GM18498 (cell line): ENCODE measurements at regions not wholly inside any gene's neighbourhood (a gene's known extent, or its start where the extent isn't known, plus 50 kb on each side); places are given as distances from the start of the nearest gene placed in this dataset.

Experiments used
- ATAC-seq: cut with Tn5 transposase; IDR thresholded peaks from one replicate; pipeline ENCODE4 v1.9.1; 2021; ENCODE audit warnings: mild to moderate bottlenecking, moderate library complexity; ENCODE audit not compliant: unreplicated experiment

DNA sequence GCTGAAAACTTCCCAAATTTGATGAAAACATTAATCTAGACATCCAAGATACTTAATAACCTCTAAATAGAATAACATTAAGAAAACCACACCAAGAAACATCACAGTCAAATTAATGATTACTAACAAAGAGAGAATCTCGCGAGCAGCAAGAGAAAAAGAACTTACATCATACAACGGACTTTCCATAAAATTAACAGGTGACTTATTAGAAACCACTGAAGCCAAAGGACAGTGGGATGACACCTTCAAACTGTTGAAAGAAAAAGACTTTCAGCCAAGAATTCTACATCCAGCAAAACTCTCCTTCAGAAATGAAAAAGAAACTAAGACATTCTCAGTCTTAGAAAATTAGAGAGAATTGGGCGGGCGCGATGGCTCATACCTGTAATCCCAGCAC is 232.0 kb downstream of the SNCA start:
- ATAC-seq, result no peak

DNA sequence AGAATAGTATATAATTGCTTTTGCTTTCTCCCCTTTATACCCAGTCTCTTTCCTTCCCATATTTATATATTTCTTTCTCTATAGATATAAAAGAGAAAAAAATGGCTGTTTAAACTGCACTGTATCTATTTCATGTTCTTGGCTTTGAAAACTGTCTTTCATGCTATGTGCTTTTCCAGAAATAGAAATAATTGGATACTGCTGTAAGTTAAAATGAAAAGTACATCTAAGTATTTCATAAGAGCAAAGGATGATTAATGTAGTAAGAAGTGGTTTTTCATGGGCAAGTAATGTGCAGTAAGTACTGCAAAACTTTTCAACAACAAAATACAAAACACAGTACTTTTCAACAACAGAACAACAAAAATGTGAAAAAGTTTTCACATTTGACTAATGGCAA is 237.9 kb downstream of the SNCA start:
- no peak for ATAC-seq

DNA sequence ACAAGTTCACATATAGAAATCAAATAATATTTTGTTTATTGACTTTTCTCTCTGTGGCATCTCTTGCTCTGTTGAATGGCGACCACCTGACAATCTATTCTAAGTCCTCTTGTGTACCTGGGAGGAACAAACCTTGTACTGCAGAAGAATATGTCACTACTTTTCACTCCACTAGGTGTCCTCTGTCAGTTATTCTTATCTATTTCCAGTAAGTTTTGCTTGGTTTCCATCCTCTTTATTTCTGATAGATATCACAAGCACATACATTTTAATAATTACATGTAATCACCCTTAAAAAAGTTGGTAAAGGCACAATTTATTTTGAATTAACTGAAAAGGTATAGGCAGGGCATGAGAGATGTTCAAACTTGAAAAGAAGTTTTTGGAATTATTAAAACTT is 238.4 kb downstream of the SNCA start:
- ATAC-seq, result no peak

DNA sequence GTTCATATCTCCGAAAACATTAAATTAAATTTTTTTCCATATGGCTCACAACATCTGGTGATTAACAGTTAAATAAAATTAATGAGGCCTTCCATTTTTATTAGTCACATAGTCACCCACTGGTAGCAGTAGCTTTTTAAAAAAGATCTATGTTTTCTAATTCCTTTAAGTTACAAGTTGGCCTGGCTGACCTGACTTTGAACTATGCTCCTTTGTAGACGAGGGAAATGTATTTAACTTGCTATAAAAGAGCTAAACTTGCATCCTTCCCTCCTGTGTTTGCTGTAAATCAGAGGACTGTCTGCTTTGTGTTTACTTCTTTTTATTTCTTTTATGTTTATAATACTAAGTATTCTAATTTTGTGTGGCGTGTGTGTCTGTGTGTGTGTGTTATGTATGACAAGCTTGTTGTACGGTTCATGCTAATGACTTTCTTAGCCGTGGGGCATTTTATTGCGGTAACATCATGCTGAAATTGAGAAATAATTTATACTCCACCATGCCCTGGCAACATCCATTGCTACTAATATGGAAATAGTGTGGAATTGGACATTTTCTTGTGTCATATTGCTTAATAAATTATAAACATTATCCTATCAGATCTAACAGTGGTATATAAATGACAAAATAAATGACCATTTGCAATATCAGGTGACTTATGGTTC is 241.7 kb downstream of the SNCA start:
- no peak for ATAC-seq

DNA sequence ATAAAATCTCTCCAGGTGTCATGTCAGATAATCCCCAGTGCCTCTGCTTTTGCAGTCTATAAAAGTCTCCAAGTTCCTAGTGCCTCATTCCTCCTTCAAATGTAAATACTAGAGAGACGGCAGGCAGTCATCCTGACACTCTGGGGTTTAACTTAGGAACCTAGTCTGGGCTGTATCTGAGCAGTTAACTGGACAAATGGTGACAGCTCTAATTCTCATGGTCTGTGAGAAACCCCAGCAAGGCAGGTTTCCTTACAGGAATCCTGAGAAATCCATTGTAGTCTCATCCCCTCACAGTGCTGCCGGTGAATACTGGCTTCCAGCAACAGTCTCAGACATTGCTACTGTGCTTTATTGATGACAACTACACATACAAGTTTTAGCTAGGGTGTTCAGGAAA is 246.8 kb downstream of the SNCA start:
- ATAC-seq, result no peak

DNA sequence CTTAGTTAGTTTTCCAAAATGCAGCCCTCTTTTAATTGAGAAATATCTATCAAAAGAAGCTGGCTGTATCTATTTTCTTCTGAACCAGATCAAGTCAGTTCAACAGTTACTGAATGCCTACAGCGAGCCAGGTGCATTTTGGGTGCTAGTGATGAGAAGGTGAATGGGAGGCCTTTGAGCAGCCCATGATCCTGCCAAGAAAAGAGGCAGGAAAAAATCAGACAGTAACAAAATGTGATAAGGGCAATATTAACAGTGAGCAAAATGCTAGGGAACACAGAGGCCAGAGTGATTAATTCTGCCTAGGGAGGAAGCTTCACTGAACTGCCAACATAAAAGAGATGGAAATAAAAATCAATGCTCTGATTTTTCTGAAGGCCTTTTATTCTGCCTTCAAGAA is 248.5 kb downstream of the SNCA start:
- no peak for ATAC-seq

DNA sequence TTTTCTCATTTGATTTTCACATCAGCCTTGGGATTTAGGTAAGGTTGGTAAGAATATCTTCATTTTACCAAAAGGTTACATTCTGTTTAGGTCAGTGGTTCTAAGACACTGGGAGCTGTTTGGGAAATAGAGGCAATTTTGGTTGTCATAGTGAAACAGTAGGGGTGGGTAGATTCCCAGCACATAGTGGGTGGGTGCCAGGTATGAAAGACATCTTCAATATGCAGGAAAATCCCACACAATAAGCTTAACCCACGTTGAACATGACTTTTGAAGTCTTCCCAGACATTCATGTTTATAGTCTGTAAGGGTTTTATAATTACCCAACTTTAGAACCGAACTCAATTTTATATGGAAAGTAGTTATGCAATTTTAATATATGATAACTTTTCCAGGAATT is 249.6 kb downstream of the SNCA start:
- no peak for ATAC-seq

DNA sequence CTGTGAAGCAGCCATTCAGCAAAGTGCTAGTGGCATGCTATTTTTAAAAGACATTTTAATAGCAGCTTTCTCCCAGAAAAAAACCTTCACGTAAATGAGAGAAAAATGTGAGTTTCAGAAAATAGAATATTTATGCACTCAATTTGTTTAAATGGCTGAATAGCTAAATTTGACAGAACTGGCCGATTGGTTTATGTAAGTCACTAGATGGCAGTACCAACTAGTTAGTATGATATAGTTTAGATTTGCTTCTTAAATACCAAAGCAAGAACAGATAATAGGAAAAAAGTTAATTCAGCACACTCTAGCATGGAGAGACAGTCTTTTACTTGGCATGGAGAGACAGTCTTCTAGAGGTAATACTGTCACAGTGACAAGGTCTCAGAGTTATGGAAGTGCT is 250.1 kb downstream of the SNCA start:
- ATAC-seq, result no peak

DNA sequence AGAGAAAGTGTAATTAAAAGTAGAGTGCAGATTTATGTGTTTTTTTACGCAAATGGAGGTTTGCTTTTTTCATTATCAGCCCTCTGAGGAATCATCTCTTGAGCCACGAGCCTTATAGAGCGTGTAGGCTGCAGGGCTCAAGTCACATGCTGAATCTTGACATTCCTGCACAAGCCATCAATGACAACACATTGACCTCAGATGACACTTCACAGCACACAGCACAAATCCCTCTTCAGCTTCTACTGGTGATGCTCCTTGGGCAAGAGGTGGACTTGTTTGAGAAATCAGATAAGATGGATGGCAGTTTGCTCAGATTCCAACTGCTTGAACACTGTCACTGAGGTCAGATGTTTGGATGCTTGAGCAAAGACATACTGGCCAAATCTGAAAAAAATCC is 250.6 kb downstream of the SNCA start:
- ATAC-seq, result no peak

DNA sequence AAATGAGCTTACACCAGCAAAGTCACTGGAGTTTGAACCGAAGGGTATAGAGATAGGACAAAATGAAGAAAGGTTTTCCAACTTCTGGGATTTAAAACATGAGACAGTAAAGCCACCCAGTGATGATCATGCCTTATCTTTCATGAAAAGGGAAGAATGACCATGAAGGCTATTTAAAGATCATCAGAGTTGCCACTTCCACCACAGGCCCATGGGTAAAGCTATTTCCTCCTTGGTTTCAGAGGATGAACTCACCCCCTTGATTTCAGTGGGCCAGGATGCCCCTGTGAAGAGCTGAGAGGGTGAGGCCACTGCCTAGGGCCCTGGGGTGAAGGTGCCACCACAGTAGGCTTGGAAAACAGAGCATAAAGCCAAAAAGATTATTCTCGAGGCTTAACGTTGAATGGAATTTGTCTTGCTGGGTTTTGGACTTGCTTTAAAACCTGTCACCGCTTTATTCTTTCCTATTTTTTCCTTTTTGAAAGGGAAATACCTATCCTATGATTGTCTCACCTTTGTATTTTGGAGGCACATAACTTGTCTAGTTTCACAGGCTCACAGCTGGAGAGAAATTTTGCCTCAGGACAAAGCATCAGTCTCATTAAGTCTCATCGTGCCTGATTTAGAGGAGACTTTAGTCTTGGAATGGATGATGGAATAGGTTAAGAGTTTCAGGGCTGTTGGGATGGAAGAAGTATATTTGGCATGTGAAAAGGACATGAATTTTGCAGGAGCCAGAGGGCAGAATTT is 254.0 kb downstream of the SNCA start:
- ATAC-seq, result no peak

DNA sequence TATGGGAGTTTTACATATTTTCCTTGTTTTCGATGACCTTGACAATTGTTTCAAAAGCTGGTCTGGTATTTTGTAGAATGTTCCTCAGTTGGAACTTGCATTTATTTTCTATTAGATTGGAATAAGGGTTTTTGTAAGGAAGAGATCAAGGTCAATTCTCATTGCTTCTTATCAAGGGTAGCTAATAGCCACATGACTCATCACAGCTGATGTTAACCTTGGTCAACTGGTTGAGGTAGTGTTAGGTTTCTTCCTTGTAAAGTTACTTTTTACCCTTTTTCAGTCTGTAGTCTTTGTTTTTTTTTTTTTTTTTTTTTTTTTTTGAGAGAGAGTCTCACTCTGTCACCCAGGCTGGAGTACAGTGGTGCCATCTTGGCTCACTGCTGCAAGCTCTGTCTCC is 257.2 kb downstream of the SNCA start:
- no peak for ATAC-seq

DNA sequence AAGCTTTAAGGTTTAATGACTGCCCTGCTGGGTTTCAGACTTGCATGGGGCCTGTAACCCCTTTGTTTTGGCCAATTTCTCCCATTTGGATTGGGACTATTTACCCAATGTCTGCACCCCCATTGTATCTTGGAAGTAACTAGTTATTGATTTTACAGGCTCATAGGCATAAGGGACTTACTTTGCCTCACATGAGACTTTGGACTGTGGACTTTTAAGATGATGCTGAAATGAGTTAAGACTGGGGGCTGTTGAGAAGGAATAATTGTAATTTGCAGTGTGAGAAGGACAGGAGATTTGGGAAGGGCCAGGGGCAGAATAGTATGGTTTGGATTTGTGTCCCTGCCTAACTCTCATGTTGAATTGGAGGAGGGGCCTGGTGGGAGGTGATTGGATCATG is 260.7 kb downstream of the SNCA start:
- ATAC-seq, result no peak

DNA sequence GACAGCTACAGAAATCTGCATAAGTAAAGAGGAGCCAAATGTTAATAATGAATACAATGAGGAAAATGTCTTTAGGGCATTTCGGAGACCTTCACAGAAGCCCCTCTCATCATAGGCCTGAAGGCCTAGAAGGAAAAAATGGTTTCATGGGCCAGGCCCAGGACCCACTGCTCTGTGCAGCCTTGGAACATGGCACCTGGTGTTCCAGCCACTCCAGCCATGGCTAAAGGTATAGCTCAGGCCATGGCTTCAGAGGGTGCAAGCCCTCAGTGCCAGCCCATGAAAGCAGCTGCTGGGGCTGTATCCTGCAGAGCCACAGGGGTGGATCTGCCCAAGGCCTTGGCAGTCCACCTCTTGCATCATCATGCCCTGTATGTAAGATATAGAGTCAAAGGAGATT is 261.1 kb downstream of the SNCA start:
- no peak for ATAC-seq

DNA sequence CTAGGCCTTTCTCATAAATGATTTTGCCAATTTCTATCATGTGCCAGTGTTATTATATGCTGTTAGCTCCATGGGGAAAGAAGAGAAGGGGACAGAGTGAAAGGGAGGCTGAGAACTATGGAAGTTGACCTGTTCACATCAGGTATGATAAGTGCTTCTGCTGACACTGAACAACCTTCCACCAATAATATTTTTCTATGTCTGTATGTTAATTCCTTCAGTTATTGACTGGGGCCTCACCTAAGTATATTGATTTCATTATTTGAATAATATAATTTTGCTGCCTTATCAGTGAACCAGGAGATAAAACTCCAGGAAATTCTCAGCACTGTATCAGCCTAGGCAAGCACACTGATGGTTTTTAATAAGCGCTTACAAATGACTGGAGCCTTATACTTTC is 262.8 kb downstream of the SNCA start:
- ATAC-seq, result no peak

DNA sequence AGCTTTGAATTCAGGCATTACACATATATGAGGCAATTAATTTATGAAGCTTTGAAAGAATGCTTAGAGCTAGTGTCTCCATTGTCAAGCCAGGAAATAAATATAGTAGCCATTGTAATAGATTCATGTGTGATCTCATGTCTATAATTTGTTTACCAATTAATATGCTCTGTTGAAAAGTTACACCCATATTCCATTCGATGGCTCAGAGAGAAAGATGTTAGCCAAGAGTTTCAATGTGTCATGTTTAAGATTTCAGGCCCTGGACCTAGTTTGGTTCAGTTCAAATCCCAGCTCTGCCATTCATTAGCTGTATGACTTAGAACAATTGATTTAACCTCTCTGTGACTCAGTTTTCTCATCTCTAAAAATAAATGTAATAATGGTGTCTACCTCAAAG is 263.3 kb downstream of the SNCA start:
- no peak for ATAC-seq

DNA sequence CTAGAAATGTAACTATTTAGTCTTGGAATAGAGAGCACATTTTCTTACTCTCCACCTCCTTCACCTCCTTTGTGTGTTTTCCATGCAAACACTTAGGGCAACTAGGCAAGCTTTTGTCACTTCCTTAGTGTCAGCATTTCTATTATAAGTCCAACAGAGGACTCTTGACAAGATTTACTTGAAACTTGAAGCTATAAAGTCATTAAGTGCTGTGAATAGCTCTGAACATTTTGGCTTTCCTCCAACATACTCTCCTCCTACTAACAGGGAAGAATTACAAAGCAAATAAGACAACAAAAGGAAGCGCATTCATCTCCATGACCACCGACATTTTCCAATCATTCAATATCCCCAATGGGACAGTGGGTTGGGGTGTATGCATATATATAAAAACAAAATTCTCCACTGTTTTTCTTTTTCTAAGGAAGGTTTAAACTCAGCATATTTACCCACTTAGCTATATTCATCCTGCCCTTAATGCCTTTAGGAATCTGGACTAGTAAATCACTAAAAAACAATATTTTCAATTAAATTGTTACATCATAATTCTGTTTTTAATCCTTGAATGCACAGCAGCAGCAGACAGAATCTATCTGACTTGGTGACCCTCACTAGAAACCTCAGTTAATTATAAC is 264.6 kb downstream of the SNCA start:
- ATAC-seq, result no peak

DNA sequence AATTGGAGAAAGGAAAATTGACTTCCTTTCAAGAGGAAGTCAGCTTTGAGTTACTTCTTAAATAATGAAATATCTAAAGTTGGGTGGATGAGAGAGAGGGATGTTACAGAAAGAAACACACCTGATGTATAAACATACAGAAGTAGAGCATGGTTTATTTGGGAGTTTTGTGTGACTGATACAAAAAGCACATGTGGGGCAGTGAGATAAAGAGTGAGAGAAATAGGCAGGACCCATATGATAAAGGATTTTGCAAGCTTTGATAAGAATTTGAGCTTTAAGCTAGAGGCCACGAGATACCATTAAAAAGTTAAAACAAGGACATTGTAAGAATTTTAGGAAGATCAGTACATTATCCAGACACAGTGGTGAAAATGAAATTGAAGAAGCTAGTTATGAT is 263.3 kb upstream of the GPRIN3 start:
- no peak for ATAC-seq

DNA sequence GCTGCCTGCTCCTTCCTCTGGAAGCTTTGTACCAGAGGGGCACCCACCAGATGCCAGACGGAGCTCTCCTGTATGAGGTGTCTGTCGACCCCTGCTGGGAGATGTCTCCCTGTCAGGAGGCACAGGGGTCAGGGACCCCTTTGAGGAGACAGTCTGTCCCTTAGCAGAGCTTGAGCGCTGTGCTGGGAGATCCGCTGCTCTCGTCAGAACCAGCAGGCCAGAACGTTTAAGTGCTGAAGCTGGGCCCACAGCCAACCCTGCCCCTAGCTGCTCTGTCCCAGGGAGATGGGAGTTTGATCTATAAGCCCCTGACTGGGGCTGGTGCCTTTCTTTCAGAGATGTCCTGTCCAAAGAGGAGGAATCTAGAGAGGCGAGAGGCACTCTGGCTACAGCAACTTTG is 260.3 kb upstream of the GPRIN3 start:
- no peak for ATAC-seq

DNA sequence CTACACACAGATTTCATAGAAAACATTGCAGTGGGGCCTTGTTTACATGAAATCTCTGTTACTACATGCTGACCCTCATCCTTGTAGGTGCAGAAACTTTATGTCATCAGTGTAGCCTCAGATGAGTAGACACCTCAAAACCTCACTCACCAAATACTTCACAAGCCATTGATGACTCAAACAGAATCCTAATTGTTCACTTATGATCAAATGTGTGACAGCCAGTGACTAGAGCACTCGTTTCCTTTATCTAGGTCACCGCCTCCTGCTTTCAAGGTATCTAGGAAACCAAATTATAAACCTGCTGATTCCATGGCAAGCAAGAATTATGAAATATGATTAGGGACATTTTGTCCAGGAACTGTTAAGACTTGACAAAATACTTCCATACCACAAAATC is 255.8 kb upstream of the GPRIN3 start:
- ATAC-seq, result peak; percentile 64

DNA sequence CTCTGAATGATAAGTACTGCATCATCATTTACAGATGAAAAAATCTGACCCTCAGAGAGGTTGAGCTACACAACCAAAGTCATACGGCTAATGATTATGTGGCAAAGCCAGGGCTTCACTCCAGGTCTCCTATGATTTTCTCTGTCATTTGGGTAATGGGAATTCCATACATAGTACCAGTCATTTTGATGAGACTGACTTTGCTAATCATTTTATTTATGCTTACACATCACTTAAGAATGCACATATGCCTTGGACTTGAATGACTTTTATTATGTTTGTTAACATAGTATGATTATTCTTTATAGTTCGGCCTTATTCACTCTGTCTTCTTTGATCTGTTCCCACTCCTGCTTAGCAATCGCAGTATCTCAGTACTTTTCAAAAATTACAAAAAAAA is 255.1 kb upstream of the GPRIN3 start:
- no peak for ATAC-seq

DNA sequence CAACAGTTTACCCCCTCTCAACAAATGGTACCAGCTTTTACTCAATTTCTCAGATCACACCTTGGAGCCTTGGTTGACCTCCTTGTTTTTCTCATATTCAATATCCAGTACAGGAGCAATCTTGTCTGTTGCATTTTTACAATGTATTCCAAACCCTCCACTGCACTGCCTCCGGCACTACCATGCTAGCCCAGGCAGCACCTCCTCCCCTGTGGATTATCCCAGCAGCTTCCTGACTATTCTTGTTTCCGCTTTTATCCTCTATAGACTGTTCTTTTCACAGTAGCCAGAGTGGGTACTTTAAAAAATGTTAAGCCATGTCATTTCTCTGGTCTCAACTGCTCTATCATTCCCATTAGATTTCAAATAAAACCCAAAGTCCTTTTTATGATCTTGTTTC is 253.4 kb upstream of the GPRIN3 start:
- no peak for ATAC-seq

DNA sequence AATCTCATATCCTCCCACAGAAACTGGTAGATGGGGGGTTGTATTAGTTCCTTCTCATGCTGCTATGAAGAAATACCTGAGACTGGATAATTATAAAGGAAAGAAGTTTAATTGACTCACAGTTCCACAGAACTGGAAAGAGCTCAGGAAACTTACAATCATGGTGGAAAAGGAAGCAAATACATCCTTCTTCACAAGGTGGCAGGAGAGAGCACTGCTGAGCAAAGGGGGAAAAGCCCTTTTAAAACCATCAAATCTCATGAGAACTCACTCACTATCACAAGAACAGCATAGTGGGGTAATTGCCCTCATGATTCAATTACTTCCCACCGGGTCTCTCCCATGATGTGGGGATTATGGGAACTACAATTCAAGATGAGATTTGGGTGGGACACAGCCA is 250.5 kb upstream of the GPRIN3 start:
- ATAC-seq, result no peak
